NCI-H2196 (cell line): ENCODE measurements at regions not wholly inside any gene's neighbourhood (a gene's known extent, or its start where the extent isn't known, plus 50 kb on each side); places are given as distances from the start of the nearest gene placed in this dataset.

ENCODE experiments used
- DNase-seq: peaks from one replicate; lab custom pipeline; 2025; ENCODE audit not compliant: unreplicated experiment; lab: John Stamatoyannopoulos, UW

DNA sequence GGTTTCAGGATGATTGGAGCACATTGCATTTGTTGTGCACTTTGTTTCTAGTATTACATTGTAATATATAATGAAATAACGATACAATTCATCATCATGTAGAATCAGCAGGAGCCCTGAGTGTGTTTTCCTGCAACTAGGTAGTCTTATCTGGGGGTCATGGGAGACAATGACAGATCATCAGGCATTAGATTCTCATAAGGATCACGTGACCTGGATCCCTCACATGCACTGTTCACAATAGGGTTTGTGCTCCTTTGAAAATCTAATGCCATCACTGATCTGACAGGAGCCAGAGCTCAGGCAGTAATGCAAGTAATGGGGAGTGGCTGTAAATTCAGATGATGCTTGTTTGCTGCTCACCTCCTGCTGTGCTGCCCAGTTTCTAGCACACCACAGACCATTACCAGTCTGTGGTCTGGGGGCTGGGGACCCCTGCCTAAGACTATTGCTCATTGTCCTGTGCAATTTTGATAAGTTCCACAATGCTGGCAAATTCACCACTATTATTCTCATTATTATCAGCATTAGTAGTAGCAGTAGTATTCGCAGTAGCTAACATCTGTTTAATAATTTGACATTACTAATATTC is 428.7 kb upstream of the TNP1 start:
- DNase-seq: no peak

DNA sequence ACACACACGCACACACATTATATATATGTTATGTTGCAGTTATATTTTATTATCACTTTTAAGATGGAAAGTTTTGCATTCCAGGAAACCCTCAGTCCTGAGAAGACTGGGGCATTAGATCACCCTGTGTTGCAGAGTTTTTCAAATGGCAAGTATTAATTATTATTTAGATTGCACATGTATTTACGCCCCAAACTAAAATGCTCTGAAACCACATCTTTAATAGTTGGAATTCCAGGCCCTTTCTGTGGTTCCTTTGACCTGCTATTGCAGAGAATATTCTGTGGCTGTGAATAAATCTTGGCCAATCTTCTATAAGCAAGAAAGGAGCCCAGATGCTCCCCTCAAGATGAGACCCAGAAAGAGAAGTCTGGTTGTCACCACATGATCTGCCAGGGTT is 427.0 kb upstream of the TNP1 start:
- DNase-seq: no peak

DNA sequence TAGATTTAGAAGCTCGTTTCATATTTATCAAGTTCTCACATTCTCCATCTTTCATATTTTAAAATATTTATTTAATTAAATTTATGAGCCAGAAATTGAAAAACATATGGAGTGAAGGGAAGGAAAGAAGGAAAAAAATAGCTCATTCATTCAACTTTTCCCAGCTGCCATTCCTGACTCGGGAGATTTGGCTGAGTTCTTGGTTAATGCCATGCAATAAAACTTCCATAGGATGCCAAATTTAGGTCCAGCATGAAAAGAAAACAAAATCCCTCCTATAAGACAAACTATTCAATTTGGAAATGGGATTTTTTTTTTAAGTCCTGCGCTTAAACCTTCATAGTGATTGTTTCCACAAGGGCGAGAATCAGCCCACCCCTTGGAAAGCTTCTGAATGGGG is 426.1 kb upstream of the TNP1 start:
- no peak for DNase-seq

DNA sequence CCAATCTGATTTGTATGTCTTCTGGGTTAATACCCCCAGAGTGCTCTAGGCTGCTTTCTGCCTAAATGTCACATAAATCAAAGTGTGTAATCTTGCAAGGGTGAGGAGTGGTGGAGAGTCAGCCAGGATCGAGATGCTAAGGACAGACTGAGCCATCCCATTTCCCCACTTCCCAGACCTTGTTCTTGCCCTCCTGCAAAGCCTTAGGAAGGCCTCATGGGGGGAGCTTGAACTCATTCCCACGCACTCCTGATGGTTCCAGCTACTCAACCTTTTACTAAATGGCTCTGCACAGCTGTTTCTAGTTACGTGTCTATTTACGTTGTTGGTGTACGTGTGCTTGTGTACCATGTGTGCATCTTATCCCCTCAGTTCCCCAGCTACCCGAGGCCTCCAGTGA is 423.6 kb upstream of the TNP1 start:
- DNase-seq: no peak

DNA sequence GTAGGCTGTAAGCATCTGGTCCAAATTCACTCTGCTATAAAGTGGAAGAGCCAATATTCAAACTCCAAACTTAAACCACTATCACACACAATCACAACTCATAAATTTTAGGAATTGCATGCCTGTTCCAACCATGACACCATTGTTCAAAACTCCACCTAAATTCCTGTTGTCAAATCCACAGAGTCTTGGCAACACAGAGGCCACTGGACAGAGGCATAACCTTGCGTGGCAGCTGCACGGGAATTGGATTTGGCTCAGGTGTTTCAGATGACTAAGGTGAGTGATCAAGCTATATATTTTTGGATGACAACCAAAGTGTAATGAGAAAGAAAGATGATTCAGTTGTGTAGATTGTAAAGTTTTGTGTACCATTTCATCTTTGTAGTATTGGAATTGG is 422.7 kb upstream of the TNP1 start:
- no peak for DNase-seq

DNA sequence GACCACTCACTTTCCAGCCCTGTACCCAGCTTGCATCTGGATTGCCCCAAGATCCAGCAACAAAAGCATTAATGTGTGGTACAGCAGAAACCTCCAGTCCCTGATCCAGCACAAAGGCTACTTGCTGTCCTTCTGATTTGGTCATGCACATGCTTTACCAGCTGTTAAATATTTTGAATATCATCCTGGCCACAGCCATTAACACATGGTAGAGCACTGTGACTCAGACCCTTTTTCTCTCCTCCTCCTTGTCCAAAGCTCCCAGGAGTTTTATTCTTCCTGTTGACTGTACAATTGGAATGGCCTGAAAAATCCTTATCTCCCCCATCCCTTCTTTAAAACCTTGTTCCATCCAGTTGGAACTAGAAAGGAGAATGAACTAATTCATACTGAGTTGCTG is 419.7 kb upstream of the TNP1 start:
- no peak for DNase-seq

DNA sequence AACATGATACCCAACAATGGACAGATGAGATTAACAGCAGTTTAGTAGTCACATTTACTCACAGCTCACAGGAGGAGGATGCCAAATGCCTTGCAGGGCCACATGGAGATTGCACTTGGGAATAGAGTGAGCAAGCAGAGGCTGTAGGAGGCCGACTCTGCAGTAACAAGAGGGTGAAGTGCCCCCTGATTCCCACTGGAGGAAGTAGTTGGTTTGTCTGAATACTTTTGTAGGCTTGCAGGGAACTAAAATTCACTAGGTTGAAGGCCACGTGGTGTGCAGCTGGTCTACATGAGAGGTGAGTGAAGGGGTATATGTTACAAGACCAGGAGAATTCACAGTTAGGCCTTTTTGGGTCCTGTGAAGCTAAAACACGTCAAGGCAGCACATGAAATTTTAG is 419.3 kb upstream of the TNP1 start:
- DNase-seq: no peak

DNA sequence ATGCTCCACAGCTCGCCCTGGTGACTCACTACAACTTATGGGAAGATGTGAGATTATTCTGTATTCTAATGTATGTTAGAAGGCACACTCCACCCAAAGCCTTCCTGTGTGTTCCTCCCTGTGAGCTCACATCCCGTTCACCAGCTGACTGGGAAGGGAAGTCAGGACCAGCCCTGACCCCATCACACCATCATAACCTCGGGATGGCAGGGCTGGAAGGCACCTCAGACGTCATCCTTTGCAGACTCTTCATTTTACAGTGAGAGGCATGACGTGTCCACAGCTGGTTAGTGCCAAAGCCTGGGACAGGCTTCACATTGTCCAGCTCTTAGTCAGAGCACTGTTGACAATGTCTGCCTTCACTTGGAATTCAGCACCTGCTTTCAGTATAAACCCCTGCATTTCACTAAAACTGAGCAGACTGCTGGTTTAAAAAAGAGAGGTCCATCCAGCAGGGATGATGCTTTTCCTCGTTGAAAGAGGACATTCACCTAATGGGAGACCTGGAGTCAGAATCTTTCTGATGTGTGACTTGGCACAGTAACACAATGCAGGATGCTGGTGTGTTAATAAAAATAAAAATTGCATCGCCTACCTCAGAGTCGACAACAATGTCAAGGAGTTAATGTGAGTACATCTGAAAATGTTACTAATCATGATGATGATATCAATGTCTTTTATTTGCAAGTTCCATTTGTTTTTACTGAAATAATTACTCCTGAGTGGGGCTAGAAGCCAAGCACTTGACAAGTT is 418.0 kb upstream of the TNP1 start:
- DNase-seq: no peak

DNA sequence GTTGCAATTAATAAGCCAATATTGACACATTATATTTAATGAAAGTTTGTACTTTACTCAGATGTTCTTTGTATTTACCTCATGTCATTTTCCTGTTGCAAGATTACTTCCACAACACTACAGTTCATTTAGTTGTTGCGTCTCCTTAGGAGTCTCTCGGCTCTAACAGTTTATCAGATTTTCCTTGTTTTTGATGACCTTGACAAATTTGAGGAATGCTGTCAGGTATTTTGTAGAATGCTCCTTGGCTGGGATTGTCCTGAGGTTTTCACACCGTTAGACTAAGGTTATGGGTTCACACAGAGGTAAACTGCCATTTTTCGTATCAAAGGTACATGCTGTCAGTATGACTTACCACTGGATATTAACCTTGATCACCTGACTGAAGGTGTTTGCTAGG is 416.6 kb upstream of the TNP1 start:
- no peak for DNase-seq

DNA sequence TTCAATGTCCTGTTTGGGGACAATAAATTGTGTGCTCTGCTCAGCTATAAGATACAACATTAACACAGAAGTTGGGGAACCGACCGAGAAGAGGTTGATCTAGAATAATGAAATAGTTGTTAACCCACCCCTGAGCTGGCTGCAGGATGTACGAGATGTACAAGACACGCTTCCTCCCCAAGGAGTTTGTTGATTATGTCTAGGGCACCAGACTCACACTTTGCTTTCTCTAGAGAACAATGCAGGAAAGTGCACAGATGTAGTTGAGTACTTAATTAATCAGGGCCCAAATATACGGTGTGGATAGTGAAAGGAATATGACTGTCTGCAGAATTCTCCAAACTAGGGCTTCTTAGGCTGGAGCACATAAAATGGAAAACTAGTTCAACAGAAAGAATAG is 415.2 kb upstream of the TNP1 start:
- DNase-seq: no peak

DNA sequence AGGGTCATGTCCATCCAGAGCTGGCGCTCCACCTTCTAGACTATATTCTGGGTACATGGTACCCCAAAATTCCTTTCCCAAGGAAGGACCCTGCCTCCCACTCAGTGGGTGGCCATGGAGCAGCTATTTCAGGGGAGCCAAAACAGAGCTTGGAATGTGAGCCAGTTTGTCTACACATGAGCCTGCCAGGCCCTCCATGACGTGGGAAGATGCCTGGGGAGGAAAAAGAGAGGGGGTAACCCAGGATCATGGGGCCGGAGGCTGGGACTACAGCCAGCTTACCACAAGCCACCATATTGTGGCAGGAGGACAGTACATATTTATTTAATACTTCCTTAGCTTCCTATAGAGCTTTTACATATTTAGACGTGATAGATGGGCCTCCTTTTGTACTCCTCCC is 414.7 kb upstream of the TNP1 start:
- DNase-seq: no peak

DNA sequence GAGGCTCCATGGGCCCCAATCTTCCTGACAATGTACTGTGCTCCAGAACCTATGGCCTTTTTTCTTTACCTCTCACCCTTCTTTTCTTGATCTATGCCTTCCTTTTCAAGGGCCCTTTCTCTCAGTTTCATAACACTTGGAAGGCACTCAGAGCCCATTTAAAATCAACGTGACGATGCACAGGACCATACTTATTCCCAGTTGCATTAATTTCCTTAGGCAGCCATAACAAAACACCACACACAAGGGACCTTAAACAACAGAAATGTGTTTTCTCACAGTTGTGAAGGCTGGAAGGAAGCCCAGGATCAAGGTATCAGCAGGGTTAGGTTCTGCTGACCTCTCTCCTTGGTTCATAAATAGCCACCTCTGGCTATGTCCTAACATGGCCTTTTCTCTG is 414.0 kb upstream of the TNP1 start:
- no peak for DNase-seq

DNA sequence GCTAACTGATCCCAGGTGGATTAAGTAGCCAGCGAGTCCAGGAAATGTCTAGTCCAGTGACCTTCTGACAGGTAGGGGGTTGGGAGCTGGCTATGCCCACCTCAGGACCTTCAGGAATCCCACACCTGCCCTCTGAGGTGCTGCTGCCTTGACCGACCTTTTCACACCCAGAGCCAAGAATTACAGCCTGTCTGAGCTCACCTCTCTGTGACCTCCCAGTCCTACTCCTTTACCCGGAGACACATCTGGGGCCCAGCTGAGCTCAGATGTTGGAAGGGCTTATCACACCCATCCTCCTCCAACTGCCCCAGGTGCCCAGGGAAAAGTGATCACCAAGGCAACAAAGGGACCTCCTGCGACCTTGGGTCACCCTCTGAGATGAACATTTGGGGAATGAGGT is 413.3 kb upstream of the TNP1 start:
- no peak for DNase-seq

DNA sequence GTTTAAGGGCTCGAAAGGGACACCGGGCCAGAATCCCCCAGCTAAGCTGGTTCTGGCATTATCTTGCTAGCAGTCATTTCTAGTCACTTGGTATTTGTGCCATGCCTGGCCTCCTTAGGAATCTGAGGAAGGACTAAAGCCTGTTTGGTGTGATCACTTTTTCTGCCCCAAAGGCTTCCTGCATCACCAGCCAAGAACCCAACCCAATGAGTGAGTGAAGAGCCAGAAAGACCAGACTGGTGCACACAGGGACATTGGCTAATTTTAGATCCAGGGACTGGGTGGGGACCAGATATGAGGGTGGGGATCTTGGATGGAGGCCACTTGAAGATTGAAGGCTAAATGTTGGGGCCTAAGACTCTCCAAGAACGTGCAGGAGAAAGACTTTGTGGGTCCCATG is 411.9 kb upstream of the TNP1 start:
- DNase-seq: no peak

DNA sequence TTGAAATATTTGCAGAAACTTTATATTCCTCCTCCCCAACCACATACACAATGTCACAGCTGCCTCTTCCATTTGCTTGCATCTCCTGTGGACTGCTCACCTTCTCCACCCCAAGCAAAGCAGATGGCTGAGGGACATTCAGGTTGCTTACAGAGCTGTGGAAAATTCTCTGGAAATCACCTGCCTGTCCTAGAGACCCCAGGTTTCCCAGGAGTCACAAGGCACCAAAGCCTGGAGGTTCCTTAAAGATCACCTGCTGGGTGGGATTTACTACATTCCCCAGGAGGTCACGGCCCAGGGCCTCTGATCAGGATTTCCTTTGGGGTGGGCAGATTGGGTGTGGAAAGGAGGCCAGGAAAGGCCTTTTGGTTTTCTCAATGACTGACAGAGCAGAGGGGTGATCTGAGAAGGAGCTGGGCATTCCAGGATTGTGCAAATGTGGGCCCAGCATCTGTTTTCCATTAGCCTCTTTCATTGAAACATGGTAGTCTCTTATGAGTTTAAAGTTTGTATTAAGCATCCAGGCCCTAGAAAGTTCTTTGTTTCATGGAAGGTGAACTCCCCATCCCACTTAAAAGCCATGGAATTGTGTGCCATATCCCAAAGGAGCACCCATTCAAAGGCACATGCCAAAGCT is 410.7 kb upstream of the TNP1 start:
- no peak for DNase-seq

DNA sequence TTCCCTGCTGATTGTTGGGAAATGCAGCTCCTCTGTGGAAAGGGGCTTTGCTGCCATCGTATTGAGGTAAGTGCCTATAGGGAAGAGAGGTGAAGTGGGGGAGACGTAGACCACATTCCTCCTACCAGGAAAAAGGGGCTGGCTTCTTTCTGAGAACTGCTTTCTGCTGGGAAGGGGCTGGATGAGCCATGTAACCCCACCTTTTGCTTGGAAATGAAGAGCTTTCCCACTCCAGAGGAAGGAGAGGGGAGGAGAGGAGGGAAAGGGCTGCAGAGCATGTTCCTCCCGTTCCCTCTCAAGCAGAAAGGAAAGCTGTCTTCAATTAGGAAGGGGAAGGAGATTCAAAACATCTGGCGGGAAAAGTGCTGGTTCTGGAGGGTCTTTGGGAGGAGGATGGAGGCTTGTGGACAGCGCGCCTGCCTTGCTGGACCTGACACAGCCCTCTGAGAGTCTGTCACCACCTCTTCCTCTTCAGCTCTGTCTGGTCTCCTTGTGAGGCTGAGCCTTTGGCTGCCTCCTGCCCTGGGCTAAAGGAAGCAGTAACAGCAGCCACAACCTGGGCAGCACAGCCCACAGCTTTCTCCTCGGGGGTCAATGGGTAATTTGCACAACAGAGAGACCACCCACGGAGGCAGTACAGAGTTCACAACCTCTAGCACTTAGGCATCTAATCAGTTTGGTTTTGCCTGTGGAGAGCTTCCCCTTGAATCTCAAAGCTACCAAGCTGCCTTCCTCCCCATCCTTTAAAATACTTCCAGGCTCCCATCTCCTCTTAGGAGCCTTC is 410.0 kb upstream of the TNP1 start:
- DNase-seq: no peak

DNA sequence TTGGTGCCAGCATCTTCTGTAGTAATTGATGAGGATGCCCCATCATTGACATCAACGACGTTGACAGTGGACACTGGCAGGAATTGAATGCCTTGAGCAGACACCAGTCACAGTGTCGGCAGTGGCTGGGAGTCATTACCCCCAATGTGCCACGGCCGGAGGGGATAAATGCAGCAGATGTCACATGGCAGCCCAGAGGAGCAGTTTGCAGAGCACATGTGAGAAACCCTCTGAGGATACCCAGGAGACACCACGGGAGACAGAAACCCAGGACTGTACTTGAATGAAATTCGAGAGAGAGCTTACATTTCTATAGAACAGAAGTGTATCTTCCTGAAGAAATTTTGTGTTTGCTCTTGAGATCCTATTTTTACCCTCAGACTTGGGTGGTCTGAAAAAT is 409.1 kb upstream of the TNP1 start:
- no peak for DNase-seq

DNA sequence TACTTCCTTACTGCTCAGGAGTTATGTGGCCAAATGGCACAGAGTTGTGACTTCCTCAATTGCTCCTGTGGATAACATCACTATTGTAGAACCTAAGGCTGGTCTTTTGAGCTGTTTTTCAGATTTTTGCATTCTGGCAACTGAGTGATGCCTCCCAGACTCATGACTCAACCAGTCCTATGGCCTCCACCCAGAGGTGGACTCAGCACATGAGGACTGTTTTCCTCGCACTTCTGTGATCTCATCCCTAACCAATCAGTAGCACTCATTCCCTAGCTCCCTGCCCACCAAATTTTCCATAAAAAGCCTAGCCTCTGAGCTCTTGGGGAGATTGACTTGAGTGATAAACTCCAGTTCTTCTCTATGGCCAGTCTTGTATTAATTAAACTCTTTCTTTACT is 407.9 kb upstream of the TNP1 start:
- no peak for DNase-seq

DNA sequence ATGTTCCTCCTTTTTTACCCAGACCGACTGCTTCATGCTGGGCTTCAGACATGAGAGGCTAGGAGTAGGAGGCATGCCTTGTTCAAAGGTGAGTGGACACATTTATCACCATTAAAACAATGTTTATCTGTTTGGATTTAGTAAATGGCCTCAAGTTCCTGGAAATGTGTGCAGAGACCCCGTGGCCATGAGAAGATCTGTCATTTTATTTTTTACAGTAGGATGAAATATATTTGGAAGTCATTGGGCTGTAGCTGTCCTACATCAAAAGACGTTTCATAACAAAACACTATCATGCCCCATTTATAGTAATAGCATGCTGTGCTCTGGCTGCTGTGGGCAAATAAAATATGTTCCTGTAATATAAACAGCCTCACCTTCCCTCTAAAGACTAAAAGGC is 403.9 kb upstream of the TNP1 start:
- no peak for DNase-seq

DNA sequence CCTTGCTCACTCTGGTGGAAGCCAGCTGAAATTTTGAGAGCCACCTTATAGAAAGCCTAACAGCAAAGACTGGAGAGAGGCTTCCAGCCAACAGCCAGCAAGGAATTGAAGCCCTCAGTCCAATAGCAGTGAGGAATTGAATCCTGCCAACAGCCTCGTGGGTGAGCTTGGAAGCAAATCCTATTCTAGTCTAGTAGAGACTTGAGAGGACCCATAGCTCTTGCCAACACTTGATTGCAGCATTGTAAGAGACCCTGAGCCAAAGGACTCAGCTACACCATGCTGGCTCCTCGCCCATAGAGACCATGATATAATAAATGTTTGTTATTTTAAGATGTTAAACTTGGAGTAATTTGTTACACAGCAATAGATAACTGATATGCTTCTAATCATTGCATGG is 403.0 kb upstream of the TNP1 start:
- DNase-seq: no peak

DNA sequence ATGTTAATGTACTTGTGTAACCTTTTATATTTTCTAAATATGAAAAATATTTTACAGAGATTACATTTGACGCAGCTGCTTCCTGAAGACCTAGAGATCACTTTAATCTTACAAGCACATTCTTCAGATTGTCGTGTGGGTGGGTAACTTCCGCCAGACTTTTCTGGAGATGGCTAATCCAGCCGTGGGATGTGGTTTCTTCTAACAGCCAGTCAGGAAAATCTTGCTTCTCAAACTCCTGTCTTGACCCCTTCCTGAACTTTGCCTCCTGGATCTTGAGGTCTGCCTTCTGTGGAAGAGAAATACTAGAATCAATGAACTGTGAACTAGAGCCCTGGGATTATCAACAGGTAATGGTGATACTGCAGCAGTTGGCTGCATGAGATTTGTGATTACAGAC is 401.6 kb upstream of the TNP1 start:
- DNase-seq: no peak
